ENCODE measurements at regions not wholly inside any gene's neighbourhood (a gene's known extent, or its start where the extent isn't known, plus 50 kb on each side); places are given as distances from the start of the nearest gene placed in this dataset.

DNA sequence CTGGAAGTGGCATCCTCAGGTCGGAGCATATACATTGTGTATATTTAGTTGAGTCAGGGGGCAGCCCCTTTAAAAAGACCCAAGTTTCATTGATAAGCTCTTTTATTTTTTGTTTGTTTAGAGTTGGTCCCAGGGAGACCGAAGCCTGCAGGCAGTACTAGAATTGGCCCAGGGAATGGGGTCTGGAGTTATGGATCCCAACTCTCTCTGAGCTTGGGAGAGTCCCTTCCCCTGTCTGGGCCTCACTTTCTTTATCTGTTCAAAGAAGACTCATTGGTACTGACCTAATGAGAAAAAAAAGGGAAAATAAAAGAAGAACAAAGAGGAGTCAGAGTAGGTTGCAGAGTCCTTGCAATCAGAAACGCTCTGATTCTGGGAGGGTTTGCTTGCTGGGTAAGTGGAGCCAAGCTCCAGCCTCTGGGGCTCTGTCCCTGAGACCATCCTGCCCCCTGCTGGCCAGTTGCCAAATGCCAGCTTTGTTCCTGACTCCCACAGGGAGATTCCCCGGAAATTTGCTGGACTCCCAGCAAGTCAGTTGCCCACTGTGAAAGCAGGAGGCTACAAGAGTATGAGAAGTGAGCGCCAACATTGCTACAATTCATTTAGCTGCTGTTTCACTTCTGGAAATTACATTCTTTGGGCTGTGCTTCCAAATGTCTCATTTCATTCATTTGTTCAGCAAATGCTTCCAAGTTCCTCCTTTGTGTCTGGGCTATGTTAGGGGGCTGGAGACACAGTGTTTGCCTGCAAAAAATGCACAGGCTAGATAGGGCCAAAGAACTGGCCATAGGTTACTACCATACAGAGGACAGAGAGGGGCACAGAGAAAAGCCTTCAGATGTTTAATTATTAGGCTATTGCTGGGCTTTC lies 156.2 kb downstream of the MELK start:
- Histone ChIP-seq H3K27ac (ENCODE audit: low read depth, low read length) (no peak overlapping the region), H2AFZ (ENCODE audit: low read length, unreplicated experiment) (no peak overlapping the region), H3K4me1 (ENCODE audit: control insufficient read depth, insufficient read depth, low read length, unreplicated experiment) (no peaks in the 10 kb centered on the region), H3K27me3 (ENCODE audit: insufficient read depth, low read length) (no peaks in the 10 kb centered on the region; the same call in 1 of the 2 replicates), H3K79me2 (ENCODE audit: control insufficient read depth, insufficient read depth, low read length, unreplicated experiment) (no peaks in the 10 kb centered on the region), H3K4me3 (ENCODE audit: low read depth, low read length) (no peak overlapping the region), H3K36me3 (ENCODE audit: insufficient read depth, low read length) (no peaks in the 10 kb centered on the region)

DNA sequence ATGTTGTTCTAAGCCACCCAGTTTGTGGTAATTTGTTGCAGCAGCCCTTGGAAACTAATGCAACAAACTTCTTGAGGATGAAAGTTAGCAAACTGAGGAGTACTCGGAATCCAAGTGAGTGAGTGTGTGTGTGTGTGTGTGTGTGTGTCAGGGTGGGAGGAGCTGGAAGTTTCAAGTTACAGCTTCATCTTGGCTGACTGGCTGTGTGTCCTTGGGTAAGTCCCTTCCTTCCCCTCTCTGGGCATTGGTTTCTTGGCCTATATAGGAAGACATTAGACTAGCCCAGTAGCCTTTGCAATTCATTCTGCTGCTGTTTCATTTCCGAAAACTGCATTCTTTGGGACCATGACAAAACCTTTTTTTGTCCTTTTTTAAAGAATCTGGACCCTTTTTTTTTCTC lies 157.2 kb downstream of the MELK start:
- Histone ChIP-seq H3K36me3 (ENCODE audit: insufficient read depth, low read length) (no peaks in the 10 kb centered on the region), H3K79me2 (ENCODE audit: control insufficient read depth, insufficient read depth, low read length, unreplicated experiment) (no peaks in the 10 kb centered on the region), H2AFZ (ENCODE audit: low read length, unreplicated experiment) (no peak overlapping the region), H3K4me3 (ENCODE audit: low read depth, low read length) (no peak overlapping the region), H3K27ac (ENCODE audit: low read depth, low read length) (no peak overlapping the region), H3K4me1 (ENCODE audit: control insufficient read depth, insufficient read depth, low read length, unreplicated experiment) (no peaks in the 10 kb centered on the region), H3K27me3 (ENCODE audit: insufficient read depth, low read length) (no peaks in the 10 kb centered on the region; the same call in 1 of the 2 replicates)

DNA sequence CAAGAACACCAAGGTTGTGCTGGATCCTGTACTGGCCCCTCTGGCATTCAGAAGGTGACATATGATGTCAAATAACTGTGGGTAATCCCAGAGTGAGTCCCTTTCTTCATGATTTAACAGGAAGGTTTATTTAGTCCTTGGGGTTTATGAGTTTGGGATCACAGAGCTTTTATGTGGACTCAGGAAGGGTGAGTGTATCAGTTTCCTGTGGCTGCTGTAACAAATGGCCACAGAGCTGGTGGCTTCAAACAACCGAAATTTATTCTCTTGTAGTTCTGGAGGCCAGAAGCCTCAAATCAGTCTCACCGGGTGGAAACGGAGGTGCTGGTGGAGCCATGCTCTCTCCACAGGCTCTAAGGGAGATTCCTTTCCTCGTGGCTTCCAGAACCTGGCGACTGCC lies 157.7 kb downstream of the MELK start:
- Histone ChIP-seq H3K27ac (ENCODE audit: low read depth, low read length) (no peak overlapping the region), H3K36me3 (ENCODE audit: insufficient read depth, low read length) (no peaks in the 10 kb centered on the region), H3K4me3 (ENCODE audit: low read depth, low read length) (no peak overlapping the region), H3K4me1 (ENCODE audit: control insufficient read depth, insufficient read depth, low read length, unreplicated experiment) (no peaks in the 10 kb centered on the region), H3K79me2 (ENCODE audit: control insufficient read depth, insufficient read depth, low read length, unreplicated experiment) (no peaks in the 10 kb centered on the region), H2AFZ (ENCODE audit: low read length, unreplicated experiment) (no peak overlapping the region), H3K27me3 (ENCODE audit: insufficient read depth, low read length) (no peaks in the 10 kb centered on the region; the same call in 1 of the 2 replicates)

DNA sequence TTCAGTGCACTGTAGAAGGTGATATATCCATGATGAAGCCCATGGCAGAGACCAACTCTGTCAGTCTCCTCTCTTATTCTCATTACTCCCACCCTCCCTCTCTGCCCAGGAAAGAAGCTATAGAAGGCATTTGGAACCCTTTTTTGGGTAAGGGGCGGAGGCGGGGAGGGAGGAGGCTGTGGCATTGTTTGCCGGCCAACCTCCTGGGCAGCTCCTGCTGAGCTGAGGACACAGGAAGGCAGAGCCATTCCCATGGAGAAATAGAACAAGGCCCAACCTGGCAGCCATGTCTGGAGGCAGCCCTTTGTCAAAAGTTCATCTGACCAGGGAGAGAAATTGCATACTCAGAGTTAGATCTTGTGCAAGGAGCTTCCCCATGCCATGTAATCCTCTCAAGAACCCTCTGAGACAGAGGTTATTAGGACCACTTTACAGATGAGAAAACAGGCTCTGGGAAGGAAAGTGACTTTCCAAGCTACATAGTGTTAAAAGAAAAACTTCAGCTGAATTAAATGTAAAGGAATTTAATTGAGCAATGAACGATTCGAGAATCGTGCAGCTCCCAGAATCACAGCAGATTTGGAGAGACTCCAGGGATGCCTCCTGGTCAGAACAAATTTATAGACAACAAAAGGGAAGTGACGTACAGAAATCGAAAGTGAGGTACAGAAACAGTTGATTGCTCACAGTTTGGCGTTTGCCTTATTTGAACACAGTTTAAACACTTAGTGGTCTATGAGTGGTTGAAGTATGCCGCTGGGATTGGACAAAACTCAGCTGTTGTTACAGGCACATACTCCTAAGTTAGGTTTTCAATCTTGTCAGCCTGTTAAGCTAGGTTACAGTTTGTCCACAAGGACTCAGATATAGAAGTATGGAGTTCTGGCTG lies 158.6 kb downstream of the MELK start:
- Histone ChIP-seq H3K4me1 (ENCODE audit: control insufficient read depth, insufficient read depth, low read length, unreplicated experiment) (no peaks in the 10 kb centered on the region), H3K27me3 (ENCODE audit: insufficient read depth, low read length) (no peaks in the 10 kb centered on the region; the same call in 1 of the 2 replicates), H3K79me2 (ENCODE audit: control insufficient read depth, insufficient read depth, low read length, unreplicated experiment) (no peaks in the 10 kb centered on the region), H3K4me3 (ENCODE audit: low read depth, low read length) (no peak overlapping the region), H3K27ac (ENCODE audit: low read depth, low read length) (no peak overlapping the region), H3K36me3 (ENCODE audit: insufficient read depth, low read length) (no peaks in the 10 kb centered on the region), H2AFZ (ENCODE audit: low read length, unreplicated experiment) (no peak overlapping the region)

DNA sequence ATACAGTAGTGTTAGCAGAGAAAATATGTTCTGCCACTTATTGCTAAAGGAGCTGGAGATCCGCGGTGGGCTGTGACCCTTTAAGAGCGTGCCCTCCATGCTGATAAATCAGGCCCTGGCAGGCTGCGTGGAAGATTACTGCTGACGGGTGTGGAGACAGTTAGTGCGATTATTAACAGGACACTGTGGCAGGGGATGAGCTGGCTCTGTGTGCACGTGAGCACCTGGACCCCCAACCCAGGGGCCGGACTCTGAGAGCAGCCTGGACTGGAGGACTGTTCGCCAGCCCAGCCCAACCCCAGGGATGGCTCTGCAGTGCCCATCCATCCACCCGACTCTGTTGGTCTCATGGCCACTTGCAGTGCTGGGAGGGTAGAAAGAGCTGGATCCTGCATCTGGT lies 162.0 kb downstream of the MELK start:
- Histone ChIP-seq H3K4me1 (ENCODE audit: control insufficient read depth, insufficient read depth, low read length, unreplicated experiment) (peaks cover 10% of the 10 kb centered on the region), H3K27ac (ENCODE audit: low read depth, low read length) (no peak overlapping the region), H3K27me3 (ENCODE audit: insufficient read depth, low read length) (peaks cover 4% of the 10 kb centered on the region; the same call in 1 of the 2 replicates), H3K79me2 (ENCODE audit: control insufficient read depth, insufficient read depth, low read length, unreplicated experiment) (no peaks in the 10 kb centered on the region), H3K36me3 (ENCODE audit: insufficient read depth, low read length) (no peaks in the 10 kb centered on the region), H3K4me3 (ENCODE audit: low read depth, low read length) (no peak overlapping the region), H2AFZ (ENCODE audit: low read length, unreplicated experiment) (no peak overlapping the region)

DNA sequence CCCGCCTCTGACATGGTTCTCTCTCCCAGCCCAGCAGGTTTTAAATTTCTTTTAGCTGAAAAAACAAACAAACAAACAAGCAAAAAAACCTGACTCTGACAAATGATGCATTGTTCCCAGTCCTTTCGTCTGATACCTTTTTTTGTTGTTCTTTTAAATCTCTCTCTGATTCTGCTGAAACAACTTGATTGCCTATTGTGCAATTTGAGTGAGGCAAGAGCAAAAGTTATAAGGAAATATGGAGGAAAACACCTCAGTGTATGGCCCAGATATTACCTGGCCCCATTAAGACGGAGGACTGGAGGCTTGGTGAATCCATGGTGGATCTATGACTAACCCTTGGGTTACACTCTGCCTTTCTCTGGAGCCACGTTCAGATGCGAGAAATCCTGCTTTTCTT lies 164.0 kb downstream of the MELK start:
- Histone ChIP-seq H2AFZ (ENCODE audit: low read length, unreplicated experiment) (no peak overlapping the region), H3K4me3 (ENCODE audit: low read depth, low read length) (no peak overlapping the region), H3K27ac (ENCODE audit: low read depth, low read length) (no peak overlapping the region), H3K36me3 (ENCODE audit: insufficient read depth, low read length) (no peaks in the 10 kb centered on the region), H3K4me1 (ENCODE audit: control insufficient read depth, insufficient read depth, low read length, unreplicated experiment) (peaks cover 10% of the 10 kb centered on the region), H3K79me2 (ENCODE audit: control insufficient read depth, insufficient read depth, low read length, unreplicated experiment) (no peaks in the 10 kb centered on the region), H3K27me3 (ENCODE audit: insufficient read depth, low read length) (peaks cover 23% of the 10 kb centered on the region)

DNA sequence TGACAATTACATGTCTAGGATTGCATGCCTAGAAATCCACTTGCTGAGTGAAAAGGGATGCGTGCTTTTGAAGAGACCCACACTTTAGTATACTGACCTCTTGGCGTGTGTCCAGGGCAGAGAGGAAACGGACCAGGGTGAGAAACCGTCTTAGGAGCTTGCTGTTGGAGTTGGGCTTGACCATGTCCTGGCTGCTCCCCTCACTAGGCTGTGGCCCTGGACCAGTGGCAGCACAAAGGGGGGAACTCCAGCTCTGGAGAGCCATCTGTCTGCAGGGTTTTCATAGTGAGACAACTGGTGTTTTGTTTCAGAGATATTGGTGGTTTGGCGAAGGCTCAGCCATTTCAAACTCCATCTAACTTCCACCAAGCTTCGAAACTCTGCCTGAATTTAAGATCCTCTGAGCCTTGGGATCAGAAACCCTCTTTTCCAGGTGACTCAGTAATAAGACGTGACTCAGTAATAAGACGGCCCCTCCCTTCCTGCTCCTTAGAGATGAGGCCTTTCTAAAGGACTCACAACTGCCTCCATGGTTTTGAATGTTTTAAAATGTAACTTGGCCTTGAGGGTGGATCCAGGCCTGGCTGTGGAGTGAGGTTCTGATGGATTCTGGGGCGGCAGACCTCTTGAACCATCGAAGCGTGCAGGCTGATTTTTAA lies 165.8 kb downstream of the MELK start:
- Histone ChIP-seq H3K27me3 (ENCODE audit: insufficient read depth, low read length) (peaks cover 41% of the 10 kb centered on the region), H3K4me1 (ENCODE audit: control insufficient read depth, insufficient read depth, low read length, unreplicated experiment) (peaks cover 10% of the 10 kb centered on the region), H3K4me3 (ENCODE audit: low read depth, low read length) (no peak overlapping the region), H3K36me3 (ENCODE audit: insufficient read depth, low read length) (no peaks in the 10 kb centered on the region), H2AFZ (ENCODE audit: low read length, unreplicated experiment) (no peak overlapping the region), H3K27ac (ENCODE audit: low read depth, low read length) (no peak overlapping the region), H3K79me2 (ENCODE audit: control insufficient read depth, insufficient read depth, low read length, unreplicated experiment) (no peaks in the 10 kb centered on the region)

DNA sequence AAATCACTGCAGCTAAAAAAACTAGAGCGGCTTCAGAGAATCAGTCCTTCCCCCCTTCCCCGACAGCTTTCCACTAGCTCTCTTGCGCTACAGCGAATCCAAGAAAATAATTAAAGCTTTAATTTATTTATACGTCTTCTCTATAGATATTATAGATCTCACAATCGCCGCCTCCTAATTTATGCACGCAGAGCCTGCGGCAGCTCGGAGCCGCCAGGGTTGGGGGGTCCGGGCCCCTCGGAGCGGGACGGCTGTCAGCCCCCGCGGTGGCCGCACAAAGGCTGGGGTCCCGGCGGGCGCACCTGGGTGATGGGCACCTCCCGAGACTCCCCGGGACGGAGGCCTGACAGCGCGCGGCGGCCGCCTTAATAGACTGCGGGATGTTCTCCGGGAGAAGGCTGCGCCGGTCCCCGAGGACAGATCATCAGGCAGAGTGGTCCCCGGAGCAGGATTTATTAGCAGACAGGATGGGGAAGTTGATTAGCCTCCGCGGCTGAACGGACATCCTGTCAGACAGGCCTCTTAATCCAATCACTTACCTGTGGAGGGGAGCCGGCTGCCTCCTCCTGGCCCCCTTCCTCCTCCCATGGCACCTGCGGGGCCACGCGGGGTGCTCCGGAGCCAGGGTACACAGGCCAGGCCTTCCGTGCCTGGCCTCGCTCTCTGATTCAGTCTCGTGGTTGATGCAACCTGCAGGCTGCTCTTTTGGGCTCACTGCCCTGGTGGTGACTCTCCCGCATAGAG lies 166.8 kb downstream of the MELK start:
- Histone ChIP-seq H3K36me3 (ENCODE audit: insufficient read depth, low read length) (no peaks in the 10 kb centered on the region), H3K4me3 (ENCODE audit: low read depth, low read length) (no peak overlapping the region), H3K79me2 (ENCODE audit: control insufficient read depth, insufficient read depth, low read length, unreplicated experiment) (no peaks in the 10 kb centered on the region), H2AFZ (ENCODE audit: low read length, unreplicated experiment) (no peak overlapping the region), H3K4me1 (ENCODE audit: control insufficient read depth, insufficient read depth, low read length, unreplicated experiment) (peaks cover 10% of the 10 kb centered on the region), H3K27me3 (ENCODE audit: insufficient read depth, low read length) (peaks cover 52% of the 10 kb centered on the region), H3K27ac (ENCODE audit: low read depth, low read length) (no peak overlapping the region)

DNA sequence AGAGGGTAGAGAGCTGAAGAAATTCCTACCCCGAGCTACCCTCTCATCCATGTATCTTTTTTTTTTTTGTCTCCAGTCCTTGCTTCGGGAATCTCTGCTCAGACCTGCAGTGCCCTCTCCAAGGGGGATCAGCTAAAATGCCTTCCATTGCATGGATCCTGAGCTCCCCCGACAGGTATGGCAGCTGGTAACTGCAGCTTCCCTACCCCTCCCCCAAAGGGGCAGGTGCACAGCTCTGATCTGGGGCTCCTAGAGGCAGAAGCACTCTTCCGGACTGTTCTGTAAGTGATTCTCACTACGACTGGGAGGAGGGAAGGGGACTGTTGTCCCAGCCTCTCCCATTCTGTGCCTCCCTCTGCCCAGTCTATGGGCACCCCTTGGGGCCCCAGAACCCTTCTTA lies 169.6 kb downstream of the MELK start:
- H3K27ac ChIP-seq (ENCODE audit: low read depth, low read length) = no peak overlapping the region
- no peaks in the 10 kb centered on the region for H3K79me2 ChIP-seq (ENCODE audit: control insufficient read depth, insufficient read depth, low read length, unreplicated experiment)
- H3K4me3 ChIP-seq (ENCODE audit: low read depth, low read length) = no peak overlapping the region
- H3K36me3 ChIP-seq (ENCODE audit: insufficient read depth, low read length) = no peaks in the 10 kb centered on the region
- no peak overlapping the region for H2AFZ ChIP-seq (ENCODE audit: low read length, unreplicated experiment)
- H3K4me1 ChIP-seq (ENCODE audit: control insufficient read depth, insufficient read depth, low read length, unreplicated experiment) = peaks cover 10% of the 10 kb centered on the region
- peaks cover 78% of the 10 kb centered on the region for H3K27me3 ChIP-seq (ENCODE audit: insufficient read depth, low read length)

DNA sequence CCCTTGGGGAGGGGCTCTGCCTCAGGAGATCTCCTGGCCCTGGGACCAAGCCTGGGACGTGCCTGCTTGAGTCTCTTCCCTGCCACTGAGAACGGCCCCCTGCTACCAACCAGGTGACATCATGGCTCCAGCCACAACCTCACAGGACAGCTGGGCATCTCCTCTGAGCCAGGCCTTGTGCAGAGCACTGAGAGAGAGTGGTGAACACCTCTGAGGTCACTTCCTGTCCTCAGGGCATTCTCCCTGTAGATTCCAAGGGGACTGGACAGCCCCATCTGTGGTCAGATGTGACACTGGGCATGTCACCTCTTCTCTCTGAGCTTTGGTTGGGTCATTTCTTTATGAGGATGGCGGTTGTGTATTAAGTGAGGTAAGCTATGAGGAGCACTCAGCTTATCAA lies 172.0 kb downstream of the MELK start:
- Histone ChIP-seq H3K4me1 (ENCODE audit: control insufficient read depth, insufficient read depth, low read length, unreplicated experiment) (no peaks in the 10 kb centered on the region), H3K27me3 (ENCODE audit: insufficient read depth, low read length) (peaks cover 96% of the 10 kb centered on the region), H2AFZ (ENCODE audit: low read length, unreplicated experiment) (no peak overlapping the region), H3K4me3 (ENCODE audit: low read depth, low read length) (no peak overlapping the region), H3K79me2 (ENCODE audit: control insufficient read depth, insufficient read depth, low read length, unreplicated experiment) (no peaks in the 10 kb centered on the region), H3K27ac (ENCODE audit: low read depth, low read length) (no peak overlapping the region), H3K36me3 (ENCODE audit: insufficient read depth, low read length) (no peaks in the 10 kb centered on the region)
